OCI-LY3 (cell line): ENCODE measurements at regions not wholly inside any gene's neighbourhood (a gene's known extent, or its start where the extent isn't known, plus 50 kb on each side); places are given as distances from the start of the nearest gene placed in this dataset.

Experiments
- CTCF ChIP-seq: fragments of 200-600, 300-600 bp; sonication (generic); IDR thresholded peaks from 2 replicates; pipeline ENCODE4 v1.5.1; 2014; ENCODE audit warnings: antibody characterized with exemption, low read length, low read depth
- EZH2phosphoT487 ChIP-seq: fragments of 200-600 bp; shearing (Covaris generic); IDR thresholded peaks from 2 replicates; pipeline ENCODE4 v1.6.1; 2018; ENCODE audit warnings: antibody characterized with exemption, mixed run types, low read depth

GRCh38 chr5:23234197-23234596 lies 273.2 kb upstream of the PRDM9 start:
- TF ChIP-seq CTCF (no peak), EZH2phosphoT487 (no peak)
